LNCAP (cell line): ENCODE measurements at regions not wholly inside any gene's neighbourhood (a gene's known extent, or its start where the extent isn't known, plus 50 kb on each side); places are given as distances from the start of the nearest gene placed in this dataset.

ENCODE experiments used
- TF ChIP-seq, protein P1 (sequence below): fragments of 450-650 bp; IDR thresholded peaks from 2 replicates; pipeline ENCODE4 v1.5.1; 2017; ENCODE audit warnings: mild to moderate bottlenecking

DNA sequence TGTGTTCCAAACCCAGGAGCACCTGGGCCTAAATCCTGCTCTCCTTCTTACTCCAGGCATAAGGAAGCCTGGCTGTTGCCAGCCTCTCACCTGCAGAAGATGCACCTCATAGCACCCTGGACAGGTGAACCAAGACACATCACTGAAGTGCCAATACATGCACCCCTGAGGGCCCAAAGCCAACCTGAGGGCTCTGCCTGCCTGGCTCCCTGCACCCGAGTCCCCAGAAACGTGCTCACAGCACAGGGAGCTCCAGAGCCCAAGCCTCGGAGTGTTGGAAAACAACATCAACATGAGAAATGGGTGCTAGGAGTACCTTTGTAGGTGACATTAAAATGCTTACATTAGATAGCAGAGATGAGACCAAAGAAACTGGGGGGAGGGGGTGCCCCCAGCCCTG is 96.3 kb upstream of the RAB6C start:
- TF ChIP-seq, protein P1, sequence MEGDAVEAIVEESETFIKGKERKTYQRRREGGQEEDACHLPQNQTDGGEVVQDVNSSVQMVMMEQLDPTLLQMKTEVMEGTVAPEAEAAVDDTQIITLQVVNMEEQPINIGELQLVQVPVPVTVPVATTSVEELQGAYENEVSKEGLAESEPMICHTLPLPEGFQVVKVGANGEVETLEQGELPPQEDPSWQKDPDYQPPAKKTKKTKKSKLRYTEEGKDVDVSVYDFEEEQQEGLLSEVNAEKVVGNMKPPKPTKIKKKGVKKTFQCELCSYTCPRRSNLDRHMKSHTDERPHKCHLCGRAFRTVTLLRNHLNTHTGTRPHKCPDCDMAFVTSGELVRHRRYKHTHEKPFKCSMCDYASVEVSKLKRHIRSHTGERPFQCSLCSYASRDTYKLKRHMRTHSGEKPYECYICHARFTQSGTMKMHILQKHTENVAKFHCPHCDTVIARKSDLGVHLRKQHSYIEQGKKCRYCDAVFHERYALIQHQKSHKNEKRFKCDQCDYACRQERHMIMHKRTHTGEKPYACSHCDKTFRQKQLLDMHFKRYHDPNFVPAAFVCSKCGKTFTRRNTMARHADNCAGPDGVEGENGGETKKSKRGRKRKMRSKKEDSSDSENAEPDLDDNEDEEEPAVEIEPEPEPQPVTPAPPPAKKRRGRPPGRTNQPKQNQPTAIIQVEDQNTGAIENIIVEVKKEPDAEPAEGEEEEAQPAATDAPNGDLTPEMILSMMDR: no peak

DNA sequence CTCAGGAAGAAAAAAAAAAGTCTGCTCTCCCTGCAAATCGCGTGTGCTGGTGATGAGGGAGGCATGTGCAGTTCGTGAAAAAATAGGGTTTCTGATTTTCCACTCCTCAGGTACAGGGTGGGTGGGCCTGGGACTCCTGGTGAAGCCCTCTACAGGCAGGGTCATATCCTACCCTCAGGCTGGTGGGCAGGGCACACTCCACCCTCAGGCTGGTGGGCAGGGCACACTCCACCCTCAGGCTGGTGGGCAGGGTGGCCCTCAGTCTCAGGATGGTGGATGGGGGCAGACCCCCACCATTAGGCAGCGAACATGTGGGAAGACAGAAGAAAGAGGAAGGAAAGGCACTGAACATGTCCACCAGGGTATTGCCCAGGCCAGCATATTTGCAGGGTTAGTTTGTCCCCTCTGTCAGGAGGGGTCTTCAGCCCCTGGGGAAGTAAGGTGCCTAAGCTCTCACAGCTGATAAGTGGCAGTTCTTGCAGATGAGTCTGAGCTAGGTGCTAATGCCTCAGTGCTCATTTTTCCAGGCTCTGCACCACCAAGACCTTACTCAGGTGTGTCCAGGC is 95.2 kb upstream of the RAB6C start:
- TF ChIP-seq, protein P1: no peak

DNA sequence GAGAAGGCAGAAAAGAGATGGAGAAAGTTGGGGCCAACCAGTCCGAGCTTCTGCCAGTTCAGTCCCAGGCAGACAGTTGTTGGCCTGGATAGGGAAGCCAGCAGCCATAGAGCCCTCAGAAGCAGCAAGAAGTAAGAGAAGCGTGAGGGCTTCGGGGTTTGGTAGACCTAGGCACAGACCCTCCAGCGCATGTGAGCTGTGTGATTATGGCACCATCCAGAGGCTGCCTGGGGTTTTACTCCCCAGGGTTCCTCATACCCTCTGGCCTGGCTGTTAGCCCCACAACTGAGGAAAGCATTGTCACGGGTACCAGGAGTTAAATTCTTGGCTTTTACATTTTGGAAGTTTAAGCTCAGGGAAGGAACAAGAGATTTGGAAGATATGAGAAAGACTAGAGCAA is 93.7 kb upstream of the RAB6C start:
- TF ChIP-seq, protein P1: no peak

DNA sequence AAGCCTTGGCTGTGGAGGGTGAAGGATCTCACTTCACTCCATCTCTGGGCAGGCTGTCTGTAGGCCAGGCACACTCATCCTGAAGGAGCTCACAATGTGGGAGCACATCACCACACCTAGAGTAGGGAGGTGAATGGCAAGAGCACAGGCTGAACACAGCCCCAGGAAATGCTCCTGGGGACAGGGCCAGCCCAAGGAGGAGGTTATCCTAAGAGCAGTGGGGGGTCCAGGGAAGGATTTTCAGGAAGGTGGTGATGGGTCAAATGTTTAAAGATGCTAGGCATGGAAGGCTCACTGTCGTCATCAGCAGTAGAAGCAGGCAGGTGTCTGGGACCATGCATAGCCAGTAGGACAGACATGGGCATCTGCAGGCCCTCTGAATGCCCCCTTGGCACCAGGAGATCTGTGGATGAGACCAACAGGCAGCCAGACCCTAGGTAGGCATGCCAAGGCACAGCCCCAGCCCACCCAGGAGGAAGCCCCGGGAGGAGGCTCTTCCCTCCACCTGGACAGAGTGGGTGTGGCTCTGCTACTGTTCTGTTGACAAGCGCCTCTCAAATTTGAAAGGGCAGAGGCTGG is 91.7 kb upstream of the RAB6C start:
- TF ChIP-seq, protein P1: no peak

DNA sequence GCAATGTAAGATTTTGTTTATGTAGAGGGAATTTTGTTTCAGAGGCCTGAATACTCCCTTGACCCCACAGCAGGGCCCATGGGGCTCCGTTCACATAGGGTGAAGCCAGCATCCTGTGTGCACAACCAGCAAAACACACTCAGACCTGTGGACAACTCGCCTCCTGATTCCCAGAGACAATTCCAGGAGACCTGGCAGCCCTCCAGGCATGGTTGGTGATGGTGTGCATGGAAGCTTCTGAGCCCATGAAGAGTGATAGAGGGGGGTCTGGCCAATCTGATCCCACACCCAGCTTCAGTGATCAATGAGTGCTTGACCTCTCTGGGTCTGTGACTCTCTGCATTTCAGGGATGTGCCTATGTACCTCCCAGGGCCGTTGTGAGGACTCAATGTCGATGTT is 91.0 kb upstream of the RAB6C start:
- TF ChIP-seq, protein P1: no peak

DNA sequence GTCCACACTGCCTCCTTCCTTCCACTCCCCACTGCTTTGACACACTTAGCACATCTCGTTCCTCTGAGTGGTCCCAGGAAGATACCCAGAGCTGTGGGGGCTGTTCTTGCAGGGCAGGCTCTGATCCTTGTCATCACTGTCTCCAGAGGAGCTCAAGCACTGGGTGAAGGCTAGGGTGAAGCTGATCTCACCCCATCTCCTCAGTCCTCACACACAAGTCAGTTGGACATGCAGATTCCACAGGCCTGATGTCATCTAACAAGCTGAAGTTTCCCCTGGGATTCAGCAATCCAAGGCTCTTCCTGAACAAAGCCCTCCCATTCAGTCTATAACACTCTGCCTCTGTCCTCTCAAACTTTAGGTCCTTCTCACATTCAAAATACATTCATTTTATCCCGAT is 90.6 kb upstream of the RAB6C start:
- TF ChIP-seq, protein P1: no peak

DNA sequence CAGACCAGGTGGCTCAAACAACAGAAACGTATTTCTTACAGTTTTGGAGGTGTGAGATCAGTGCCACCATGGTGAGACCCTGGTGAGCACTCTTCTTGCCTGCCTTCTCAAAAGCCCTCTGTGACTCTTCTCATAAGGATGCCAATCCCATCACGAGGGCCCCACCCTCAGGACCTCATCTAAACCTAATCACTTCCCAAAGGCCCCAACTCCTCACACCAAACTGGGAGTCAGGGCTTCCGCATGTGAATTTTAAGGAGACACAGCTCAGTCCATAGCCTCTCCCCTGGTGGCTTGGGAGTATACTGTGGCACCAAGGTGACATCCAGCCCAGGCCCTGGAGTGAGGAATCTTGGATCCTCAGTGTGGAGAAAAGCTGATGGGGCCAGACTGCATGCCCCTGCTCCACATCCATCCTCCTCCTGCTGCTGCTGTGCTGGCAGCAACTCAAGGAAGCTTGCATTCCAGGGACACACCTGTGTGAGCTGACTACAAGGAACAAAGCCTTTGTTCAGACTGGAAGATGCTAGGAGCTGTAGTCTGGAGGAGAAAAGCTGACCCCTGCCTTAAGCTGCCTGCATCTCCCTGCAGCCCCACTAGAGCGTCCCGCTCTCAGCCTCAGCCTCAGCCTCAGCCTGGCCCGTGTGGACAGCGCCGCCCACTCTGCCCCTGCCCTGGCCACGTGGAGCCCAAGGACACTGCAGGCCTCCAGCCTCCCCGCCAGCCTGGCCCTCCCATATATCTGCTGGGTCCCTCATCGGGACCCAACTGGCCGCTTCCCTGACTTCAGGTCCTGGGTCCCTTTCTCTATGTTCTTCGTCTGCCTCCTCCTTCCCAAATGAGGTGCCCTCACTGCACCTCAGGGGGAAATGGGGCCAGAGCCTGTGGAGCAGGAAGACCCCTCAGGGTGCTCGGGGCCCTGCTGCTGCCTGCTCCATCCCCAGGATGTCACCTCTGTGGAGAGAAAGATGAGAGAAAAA is 87.8 kb upstream of the RAB6C start:
- TF ChIP-seq, protein P1: no peak
